MCF 10A (cell line): ENCODE measurements at regions not wholly inside any gene's neighbourhood (a gene's known extent, or its start where the extent isn't known, plus 50 kb on each side); places are given as distances from the start of the nearest gene placed in this dataset.
A peak's percentile ranks its signal among the peaks of the same experiment; 100 is the strongest.

Experiments used
- BruUV-seq: library from RNA; stranded (reverse); fragments of 400-500 nt; replicated peaks from 2 replicates; lab custom pipeline; 2021; lab: Mats Ljungman, UMichigan
- CTCF ChIA-PET: fragments of 300-600 bp; sonication (Branson Sonifier 250); formaldehyde crosslinking; extraction: SDS; loops from one replicate; lab custom pipeline; 2021; ENCODE audit warnings: antibody characterized with exemption, inconsistent platforms; lab: Yijun Ruan, JAX
- POLR2A ChIA-PET: fragments of 300-600, 350-650 bp; sonication (Branson Sonifier 250); formaldehyde crosslinking; extraction: SDS; loops from one replicate; lab custom pipeline; 2020; ENCODE audit warnings: antibody characterized with exemption, inconsistent platforms; lab: Yijun Ruan, JAX
- DNase-seq: peaks from one replicate; pipeline ENCODE4 v3.0.0-alpha.2; 2018; ENCODE audit not compliant: unreplicated experiment
- H3K27ac Mint-ChIP-seq: one replicate; pipeline ENCODE4 v1.8.0; 2022; ENCODE audit warnings: mild to moderate bottlenecking, low read depth, mixed read lengths; ENCODE audit not compliant: unreplicated experiment
- H3K27me3 Mint-ChIP-seq: one replicate; pipeline ENCODE4 v1.8.0; 2022; ENCODE audit warnings: mixed read lengths; ENCODE audit not compliant: insufficient read depth, unreplicated experiment
- H3K36me3 Mint-ChIP-seq: one replicate; pipeline ENCODE4 v1.8.0; 2022; ENCODE audit warnings: mild to moderate bottlenecking, moderate library complexity, mixed read lengths; ENCODE audit not compliant: insufficient read depth, unreplicated experiment
- H3K4me1 Mint-ChIP-seq: one replicate; pipeline ENCODE4 v1.8.0; 2022; ENCODE audit warnings: mixed read lengths; ENCODE audit not compliant: insufficient read depth, unreplicated experiment
- H3K4me3 Mint-ChIP-seq: one replicate; pipeline ENCODE4 v1.8.0; 2022; ENCODE audit warnings: mild to moderate bottlenecking, moderate library complexity, mixed read lengths; ENCODE audit not compliant: unreplicated experiment
- H3K9me3 Mint-ChIP-seq: one replicate; pipeline ENCODE4 v1.8.0; 2022; ENCODE audit warnings: mixed read lengths; ENCODE audit not compliant: unreplicated experiment
- intact Hi-C: fragments of 100-400 bp; cut with micrococcal nuclease; formaldehyde crosslinking; loops from 2 replicates; pipeline ENCODE4 v1.14.1; 2022
- TF ChIP-seq, protein P1 (sequence below): fragments of 200-600 bp; IDR thresholded peaks from one replicate; pipeline ENCODE4 v1.8.0; 2022; ENCODE audit warnings: antibody characterized with exemption, mild to moderate bottlenecking; ENCODE audit not compliant: unreplicated experiment

DNA sequence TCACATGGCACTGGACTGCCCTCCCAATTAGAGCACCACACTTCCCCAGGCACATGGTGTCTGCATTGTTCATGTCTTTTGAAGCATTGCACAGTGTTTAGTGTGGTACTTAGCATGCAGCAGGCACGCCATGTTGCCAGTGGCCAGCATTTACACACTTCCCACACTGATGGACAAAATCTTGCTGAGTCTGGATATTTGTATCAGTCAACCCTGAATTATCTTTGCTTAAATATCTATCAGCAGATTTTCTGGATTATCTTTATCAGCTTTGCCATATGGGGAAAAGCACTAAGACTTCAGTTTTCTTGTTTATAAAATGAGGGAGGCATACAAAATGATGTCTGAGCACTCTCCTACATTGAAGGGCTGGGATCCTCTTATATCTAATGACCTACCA lies 416.0 kb upstream of the MMADHC start:
- H3K27ac Mint-ChIP-seq, result no peak overlapping the region
- CTCF ChIA-PET, result no interaction called here

DNA sequence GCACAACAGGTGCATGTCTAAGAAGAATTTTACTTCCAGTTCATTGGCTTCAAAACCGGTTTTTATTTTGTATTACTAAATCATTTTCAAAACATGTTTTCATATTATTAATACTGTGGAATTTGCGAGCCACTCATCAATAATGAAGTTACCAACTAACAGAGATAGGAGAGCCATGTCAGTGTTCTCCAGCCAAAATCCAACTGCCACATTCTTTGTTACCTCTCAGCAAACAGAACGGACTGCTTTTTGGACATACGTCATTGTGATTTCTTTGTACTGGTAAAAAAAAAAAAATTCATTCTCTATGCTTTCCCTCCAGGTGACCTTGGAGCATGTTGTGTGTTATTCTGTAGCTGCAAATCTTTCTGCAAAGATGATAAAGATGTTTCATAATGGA lies 414.2 kb upstream of the MMADHC start:
- Mint-ChIP-seq H3K9me3 (no peaks in the 10 kb centered on the region), H3K27ac (no peak overlapping the region), H3K4me3 (no peak overlapping the region), H3K36me3 (no peaks in the 10 kb centered on the region), H3K27me3 (no peaks in the 10 kb centered on the region), H3K4me1 (no peaks in the 10 kb centered on the region)
- ChIA-PET POLR2A (no interaction called here), CTCF (no interaction called here)
- TF ChIP-seq, protein P1, sequence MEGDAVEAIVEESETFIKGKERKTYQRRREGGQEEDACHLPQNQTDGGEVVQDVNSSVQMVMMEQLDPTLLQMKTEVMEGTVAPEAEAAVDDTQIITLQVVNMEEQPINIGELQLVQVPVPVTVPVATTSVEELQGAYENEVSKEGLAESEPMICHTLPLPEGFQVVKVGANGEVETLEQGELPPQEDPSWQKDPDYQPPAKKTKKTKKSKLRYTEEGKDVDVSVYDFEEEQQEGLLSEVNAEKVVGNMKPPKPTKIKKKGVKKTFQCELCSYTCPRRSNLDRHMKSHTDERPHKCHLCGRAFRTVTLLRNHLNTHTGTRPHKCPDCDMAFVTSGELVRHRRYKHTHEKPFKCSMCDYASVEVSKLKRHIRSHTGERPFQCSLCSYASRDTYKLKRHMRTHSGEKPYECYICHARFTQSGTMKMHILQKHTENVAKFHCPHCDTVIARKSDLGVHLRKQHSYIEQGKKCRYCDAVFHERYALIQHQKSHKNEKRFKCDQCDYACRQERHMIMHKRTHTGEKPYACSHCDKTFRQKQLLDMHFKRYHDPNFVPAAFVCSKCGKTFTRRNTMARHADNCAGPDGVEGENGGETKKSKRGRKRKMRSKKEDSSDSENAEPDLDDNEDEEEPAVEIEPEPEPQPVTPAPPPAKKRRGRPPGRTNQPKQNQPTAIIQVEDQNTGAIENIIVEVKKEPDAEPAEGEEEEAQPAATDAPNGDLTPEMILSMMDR, result no peak
- BruUV-seq, result no TSS peak
- intact Hi-C loops, result no loop called here
- no peak for DNase-seq

More for the DNA sequence above, 416.0 kb upstream of the MMADHC start:
- BruUV-seq, result no TSS peak
- H3K9me3 Mint-ChIP-seq, result no peaks in the 10 kb centered on the region
- POLR2A ChIA-PET, result no interaction called here
- intact Hi-C loops, result no loop called here
- no peak overlapping the region for H3K4me3 Mint-ChIP-seq
- TF ChIP-seq, protein P1, result no peak
- DNase-seq, result no peak
- H3K27me3 Mint-ChIP-seq, result no peaks in the 10 kb centered on the region
- H3K36me3 Mint-ChIP-seq, result no peaks in the 10 kb centered on the region
- no peaks in the 10 kb centered on the region for H3K4me1 Mint-ChIP-seq

DNA sequence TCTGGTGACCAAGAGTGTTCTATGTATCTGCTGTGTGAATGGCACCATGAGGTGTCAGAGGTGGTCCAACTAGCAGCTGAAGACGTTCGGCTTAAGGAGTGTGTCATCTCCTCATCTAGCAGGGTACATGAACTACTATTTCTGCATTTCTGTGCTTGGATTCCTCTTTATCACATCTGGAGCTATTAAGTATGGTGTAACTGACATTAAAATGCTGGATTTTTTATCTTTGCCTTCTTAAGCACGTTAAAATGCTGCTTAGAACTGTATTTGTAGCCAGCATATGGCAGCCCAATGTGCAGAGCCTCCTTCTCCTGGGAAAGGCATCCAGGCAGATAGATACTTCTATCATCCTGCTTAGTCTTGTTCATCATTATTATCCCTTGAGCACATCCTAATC lies 409.3 kb upstream of the MMADHC start:
- H3K36me3 Mint-ChIP-seq, result no peaks in the 10 kb centered on the region
- intact Hi-C loops, result loop anchor here (10.0 kb wide), 1 partner anchor 402 kb away; no protein-coding TSS in a partner anchor
- peaks cover 17% of the 10 kb centered on the region for H3K4me1 Mint-ChIP-seq
- H3K27me3 Mint-ChIP-seq, result no peaks in the 10 kb centered on the region
- H3K4me3 Mint-ChIP-seq, result no peak overlapping the region
- TF ChIP-seq, protein P1, result no peak
- CTCF ChIA-PET, result no interaction called here
- no peak overlapping the region for H3K27ac Mint-ChIP-seq
- no peaks in the 10 kb centered on the region for H3K9me3 Mint-ChIP-seq
- POLR2A ChIA-PET, result no interaction called here
- BruUV-seq, result no TSS peak
- no peak for DNase-seq

DNA sequence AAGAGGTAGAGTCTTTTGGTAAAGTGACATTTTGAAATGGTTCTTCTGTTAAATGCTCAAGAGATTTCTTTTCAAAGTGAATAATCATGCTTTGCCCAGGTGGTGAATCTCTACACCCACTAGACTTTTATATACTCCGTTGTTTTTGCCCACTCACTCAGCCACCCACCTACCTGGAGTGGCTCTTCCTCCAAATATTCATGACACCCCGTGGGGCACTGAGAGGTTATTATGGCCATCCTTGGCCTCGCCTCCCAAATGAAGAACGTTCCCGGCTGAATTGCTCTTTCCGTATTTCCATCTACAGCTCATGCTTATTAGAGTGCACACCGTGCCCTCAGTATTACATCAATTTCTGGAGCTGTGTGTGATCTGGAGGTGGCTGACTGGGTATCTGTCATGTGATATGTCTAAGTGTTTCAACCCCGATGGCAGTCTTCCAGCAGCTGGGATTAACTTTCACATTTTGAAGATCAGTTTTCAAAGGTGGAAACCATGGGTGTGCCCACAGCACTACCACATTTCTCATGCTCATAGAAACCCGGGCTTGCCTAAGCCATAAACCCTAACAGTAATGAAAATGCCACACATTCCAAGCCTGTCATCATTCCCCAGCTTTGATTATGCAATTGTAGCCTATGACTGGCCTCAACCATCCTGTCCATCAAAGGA lies 406.6 kb upstream of the MMADHC start:
- ChIA-PET CTCF (interaction anchor here (0.6 kb wide), 1 partner anchor 481 kb away, joined by 3 read pairs; no protein-coding TSS in a partner anchor), POLR2A (interaction anchor here (0.6 to 1.4 kb wide), 15 partner anchors 9 to 491 kb away, joined by 3 to 7 read pairs (median 4); no protein-coding TSS in a partner anchor)
- intact Hi-C loops, result loop anchor here (1.0 to 10.0 kb wide), 5 partner anchors 139 to 1243 kb away; no protein-coding TSS in a partner anchor
- TF ChIP-seq, protein P1, result no peak
- Mint-ChIP-seq H3K27ac (peak overlapping the region; percentile 78), H3K27me3 (no peaks in the 10 kb centered on the region), H3K36me3 (no peaks in the 10 kb centered on the region), H3K4me1 (peaks cover 29% of the 10 kb centered on the region), H3K4me3 (peak overlapping the region; percentile 32), H3K9me3 (no peaks in the 10 kb centered on the region)
- peak; percentile 98 for DNase-seq
- no TSS peak for BruUV-seq
